Keratinocyte (primary cell): ENCODE measurements at regions not wholly inside any gene's neighbourhood (a gene's known extent, or its start where the extent isn't known, plus 50 kb on each side); places are given as distances from the start of the nearest gene placed in this dataset.

Source experiments
- DNase-seq: peaks from one replicate; pipeline ENCODE4 v3.0.0-alpha.2; 2011; ENCODE audit warnings: low read depth, missing footprints, low spot score
- FAIRE-seq: peaks from 2 replicates; lab custom pipeline; 2011; peaks lifted over from hg19 to GRCh38; lab: Jason Lieb, UNC
- H2AFZ ChIP-seq: 2 replicates; pipeline ENCODE4 v1.6.0; 2012; ENCODE audit warnings: low read length, control low read depth, inconsistent platforms; ENCODE audit not compliant: control insufficient read depth
- H3K27ac ChIP-seq: 2 replicates; pipeline ENCODE4 v1.5.1; 2011; ENCODE audit warnings: low read length; ENCODE audit not compliant: control insufficient read depth, insufficient read depth
- H3K27me3 ChIP-seq: 3 replicates; pipeline ENCODE4 v1.6.0; 2011; ENCODE audit warnings: low read length; ENCODE audit not compliant: control insufficient read depth, insufficient read depth; ENCODE audit errors: extremely low read depth
- H3K36me3 ChIP-seq, 2 experiments: 2 replicates in 1 of 2; 3 replicates in 1 of 2; pipeline ENCODE4 v1.5.1; 2011; ENCODE audit warnings: low read length in 2 of 2, mild to moderate bottlenecking in 1 of 2; ENCODE audit not compliant: control insufficient read depth in 2 of 2, insufficient read depth in 2 of 2; ENCODE audit errors: extremely low read depth in 1 of 2
- H3K4me1 ChIP-seq: 3 replicates; pipeline ENCODE4 v1.5.1; 2011; ENCODE audit warnings: low read length; ENCODE audit not compliant: control insufficient read depth, insufficient read depth; ENCODE audit errors: extremely low read depth
- H3K4me2 ChIP-seq: 3 replicates; pipeline ENCODE4 v1.6.0; 2011; ENCODE audit warnings: low read depth, low read length; ENCODE audit not compliant: control insufficient read depth, insufficient read depth; ENCODE audit errors: extremely low read depth
- H3K4me3 ChIP-seq, 3 experiments: fragments of 200-600 bp in 1 of 3; sonication (generic) in 1 of 3; 2 replicates in 2 of 3; 3 replicates in 1 of 3; pipeline ENCODE4 v1.5.1; 2011 to 2016; ENCODE audit warnings: low read length in 3 of 3, mild to moderate bottlenecking in 3 of 3, control low read depth in 2 of 3, inconsistent platforms in 1 of 3, low read depth in 1 of 3, mixed read lengths in 1 of 3, mixed run types in 1 of 3, moderate library complexity in 1 of 3; ENCODE audit not compliant: control insufficient read depth in 2 of 3, insufficient read depth in 2 of 3; ENCODE audit errors: extremely low read depth in 1 of 3
- H3K79me2 ChIP-seq: 2 replicates; pipeline ENCODE4 v1.6.0; 2012; ENCODE audit warnings: low read length; ENCODE audit not compliant: control insufficient read depth, insufficient read depth
- H3K9ac ChIP-seq: 3 replicates; pipeline ENCODE4 v1.6.0; 2011; ENCODE audit warnings: low read length; ENCODE audit not compliant: control insufficient read depth, insufficient read depth; ENCODE audit errors: extremely low read depth
- H3K9me1 ChIP-seq: 3 replicates; pipeline ENCODE4 v1.6.0; 2011; ENCODE audit warnings: low read length; ENCODE audit not compliant: control insufficient read depth, insufficient read depth; ENCODE audit errors: extremely low read depth
- H3K9me3 ChIP-seq: 2 replicates; pipeline ENCODE4 v1.5.1; 2012; ENCODE audit warnings: low read depth, low read length; ENCODE audit not compliant: control insufficient read depth
- H4K20me1 ChIP-seq: 3 replicates; pipeline ENCODE4 v1.6.0; 2011; ENCODE audit warnings: low read length; ENCODE audit not compliant: control insufficient read depth, insufficient read depth; ENCODE audit errors: extremely low read depth
- EZH2 ChIP-seq: IDR thresholded peaks from one replicate; pipeline ENCODE4 v1.6.1; 2012; ENCODE audit warnings: inconsistent platforms, mild to moderate bottlenecking, low read length, moderate library complexity
- dilution Hi-C: fragments of 300-500 bp; cut with MboI; formaldehyde crosslinking; loops from one replicate; pipeline ENCODE4 v1.7.0; 2020; ENCODE audit warnings: low sequenced_read_pairs; ENCODE audit not compliant: extremely low pct_ligation_motif_present
- TF ChIP-seq, protein P1 (sequence below), 3 experiments: IDR thresholded peaks in 1 of 3; conservative IDR thresholded peaks in 1 of 3; optimal IDR thresholded peaks in 1 of 3; 2 replicates in 2 of 3; 3 replicates in 1 of 3; pipeline versions ENCODE3 to v1.5.1; 2011; ENCODE audit warnings: low read length in 3 of 3, mild to moderate bottlenecking in 3 of 3, moderate library complexity in 2 of 3, control low read depth in 1 of 3, inconsistent platforms in 1 of 3; ENCODE audit not compliant: insufficient read depth in 2 of 3; ENCODE audit errors: extremely low read depth in 1 of 3

DNA sequence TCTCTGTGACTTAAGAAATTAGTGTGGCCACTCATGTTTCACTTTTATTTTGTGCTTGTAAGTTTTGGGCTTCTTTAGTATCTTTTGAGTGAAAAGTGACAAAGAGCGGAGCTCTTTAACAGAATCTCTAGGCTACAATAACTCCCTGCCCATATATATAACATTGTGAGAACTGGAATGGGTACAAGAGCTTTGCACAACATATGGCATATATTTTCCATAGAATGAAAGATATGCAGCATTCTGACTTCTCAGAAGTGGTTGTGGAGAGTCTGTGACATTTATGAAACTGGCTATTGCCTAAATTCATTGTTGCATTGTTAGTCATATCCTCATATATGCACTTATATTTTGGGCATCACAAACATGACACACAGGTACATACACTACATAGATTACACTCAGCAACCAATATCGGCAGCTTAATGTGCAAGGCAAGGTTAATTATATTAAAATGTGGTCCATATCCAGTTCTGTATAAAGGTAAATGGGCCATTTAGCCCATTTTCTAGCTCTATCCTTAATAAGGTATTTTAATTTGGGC is 1148.2 kb downstream of the FAM181B start:
- no peaks in the 10 kb centered on the region for H3K9me3 ChIP-seq
- no peak overlapping the region for H3K4me2 ChIP-seq
- H3K9ac ChIP-seq: no peak overlapping the region
- FAIRE-seq (no peak), DNase-seq (no peak)
- no peak for TF ChIP-seq EZH2
- TF ChIP-seq, protein P1, sequence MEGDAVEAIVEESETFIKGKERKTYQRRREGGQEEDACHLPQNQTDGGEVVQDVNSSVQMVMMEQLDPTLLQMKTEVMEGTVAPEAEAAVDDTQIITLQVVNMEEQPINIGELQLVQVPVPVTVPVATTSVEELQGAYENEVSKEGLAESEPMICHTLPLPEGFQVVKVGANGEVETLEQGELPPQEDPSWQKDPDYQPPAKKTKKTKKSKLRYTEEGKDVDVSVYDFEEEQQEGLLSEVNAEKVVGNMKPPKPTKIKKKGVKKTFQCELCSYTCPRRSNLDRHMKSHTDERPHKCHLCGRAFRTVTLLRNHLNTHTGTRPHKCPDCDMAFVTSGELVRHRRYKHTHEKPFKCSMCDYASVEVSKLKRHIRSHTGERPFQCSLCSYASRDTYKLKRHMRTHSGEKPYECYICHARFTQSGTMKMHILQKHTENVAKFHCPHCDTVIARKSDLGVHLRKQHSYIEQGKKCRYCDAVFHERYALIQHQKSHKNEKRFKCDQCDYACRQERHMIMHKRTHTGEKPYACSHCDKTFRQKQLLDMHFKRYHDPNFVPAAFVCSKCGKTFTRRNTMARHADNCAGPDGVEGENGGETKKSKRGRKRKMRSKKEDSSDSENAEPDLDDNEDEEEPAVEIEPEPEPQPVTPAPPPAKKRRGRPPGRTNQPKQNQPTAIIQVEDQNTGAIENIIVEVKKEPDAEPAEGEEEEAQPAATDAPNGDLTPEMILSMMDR (optimal IDR thresholded peaks at IDR 0.05 in 1 of 3, IDR thresholded peaks at IDR 0.05 in 1 of 3, conservative IDR thresholded peaks at IDR 0.05 in 1 of 3; ENCODE audit: extremely low read depth in 1 of 3, insufficient read depth in 2 of 3, low read length in 3 of 3): no peak
- no peak overlapping the region for H3K27ac ChIP-seq
- H3K27me3 ChIP-seq: no peaks in the 10 kb centered on the region
- no peak overlapping the region for H2AFZ ChIP-seq
- H3K4me1 ChIP-seq: no peaks in the 10 kb centered on the region
- H3K36me3 ChIP-seq: no peaks in the 10 kb centered on the region
- H3K79me2 ChIP-seq: no peaks in the 10 kb centered on the region
- no peaks in the 10 kb centered on the region for H3K9me1 ChIP-seq
- no peak overlapping the region for H3K4me3 ChIP-seq
- no peaks in the 10 kb centered on the region for H4K20me1 ChIP-seq
- dilution Hi-C loops: no loop called here

DNA sequence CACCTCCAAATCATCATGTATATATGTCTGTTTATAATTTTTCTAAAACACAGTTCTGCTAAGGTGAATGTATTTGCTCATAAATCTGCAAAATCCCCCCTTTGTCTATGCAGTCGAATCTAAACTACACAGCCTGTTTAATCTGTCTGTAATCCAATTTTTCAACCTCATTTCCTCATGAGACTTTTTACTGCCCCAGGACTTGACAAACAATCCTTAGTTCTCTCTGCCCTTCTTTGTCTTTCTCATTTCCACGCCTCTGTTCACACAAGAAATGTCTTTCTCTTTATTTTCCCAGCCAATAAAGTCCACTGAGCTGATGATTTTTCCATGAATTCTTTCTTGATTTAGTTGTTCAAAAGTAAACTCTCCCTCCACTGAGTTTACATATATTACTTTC is 1154.3 kb downstream of the FAM181B start:
- Histone ChIP-seq H3K27me3 (no peaks in the 10 kb centered on the region), H2AFZ (no peak overlapping the region), H3K4me2 (no peak overlapping the region), H3K9me1 (no peaks in the 10 kb centered on the region), H3K36me3 (no peaks in the 10 kb centered on the region), H3K27ac (no peak overlapping the region), H4K20me1 (no peaks in the 10 kb centered on the region), H3K4me3 (no peak overlapping the region), H3K9ac (no peak overlapping the region), H3K9me3 (no peaks in the 10 kb centered on the region), H3K4me1 (no peaks in the 10 kb centered on the region), H3K79me2 (no peaks in the 10 kb centered on the region)
- dilution Hi-C loops: no loop called here
- DNase-seq: no peak
- no peak for FAIRE-seq
- TF ChIP-seq, protein P1 (optimal IDR thresholded peaks at IDR 0.05 in 1 of 3, IDR thresholded peaks at IDR 0.05 in 1 of 3, conservative IDR thresholded peaks at IDR 0.05 in 1 of 3; ENCODE audit: extremely low read depth in 1 of 3, insufficient read depth in 2 of 3, low read length in 3 of 3): no peak
- no peak for TF ChIP-seq EZH2
